ENCODE measurements at regions not wholly inside any gene's neighbourhood (a gene's known extent, or its start where the extent isn't known, plus 50 kb on each side); places are given as distances from the start of the nearest gene placed in this dataset.

DNA sequence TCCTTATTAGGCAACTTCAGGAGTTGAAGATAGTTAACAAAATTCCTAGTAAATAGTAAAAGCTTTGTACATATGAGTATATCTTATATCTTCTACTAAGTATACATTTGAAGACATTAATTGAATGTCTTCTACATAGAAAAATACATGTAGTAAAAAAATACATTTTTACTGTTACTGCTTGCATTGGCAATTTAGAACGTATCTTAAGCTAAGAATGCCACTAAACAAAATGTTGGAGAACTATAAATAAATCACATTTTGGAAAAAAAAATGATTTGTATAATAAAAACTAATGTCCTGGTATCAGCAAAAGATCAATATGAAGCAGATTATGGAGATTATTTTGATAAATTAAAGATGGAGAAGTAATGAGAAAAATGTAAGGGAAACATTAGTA lies 434.2 kb upstream of the SLC8A1 start:
- DNase-seq (ENCODE audit: insufficient read length, low spot score) (no peak), FAIRE-seq (no peak)

- DNase-seq (ENCODE audit: insufficient read length, low spot score) (no peak), FAIRE-seq (no peak)
Observed at GRCh38 chr2:40886655-40887054, 434.8 kb upstream of the SLC8A1 start.

DNA sequence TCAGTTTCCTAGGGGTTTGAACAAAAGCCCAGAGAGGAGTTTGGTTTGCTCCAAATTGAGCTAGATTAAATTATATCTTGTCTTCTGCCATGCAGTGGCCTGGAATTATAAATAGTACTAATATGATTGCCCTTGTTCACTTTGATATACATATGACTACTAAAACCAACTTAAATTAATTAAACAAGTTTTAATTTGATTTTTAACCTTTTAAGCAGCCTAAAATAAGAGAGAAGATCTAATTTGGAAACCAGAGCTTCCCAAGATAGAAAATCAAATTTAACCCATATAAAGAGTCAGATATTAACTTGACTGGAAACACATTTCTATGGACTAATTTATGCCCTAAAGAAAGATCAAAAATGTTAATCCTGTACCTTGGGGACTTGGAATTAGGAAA lies 444.5 kb upstream of the SLC8A1 start:
- no peak for FAIRE-seq

GRCh38 chr2:40914666-40915065 lies 462.8 kb upstream of the SLC8A1 start:
- no peak for FAIRE-seq
- DNase-seq (ENCODE audit: insufficient read length, low spot score), result no peak

More for the DNA sequence above, 444.5 kb upstream of the SLC8A1 start:
- no peak for DNase-seq (ENCODE audit: insufficient read length, low spot score)

GRCh38 chr2:40915651-40916050 lies 463.8 kb upstream of the SLC8A1 start:
- FAIRE-seq, result no peak
- DNase-seq (ENCODE audit: insufficient read length, low spot score), result no peak

DNA sequence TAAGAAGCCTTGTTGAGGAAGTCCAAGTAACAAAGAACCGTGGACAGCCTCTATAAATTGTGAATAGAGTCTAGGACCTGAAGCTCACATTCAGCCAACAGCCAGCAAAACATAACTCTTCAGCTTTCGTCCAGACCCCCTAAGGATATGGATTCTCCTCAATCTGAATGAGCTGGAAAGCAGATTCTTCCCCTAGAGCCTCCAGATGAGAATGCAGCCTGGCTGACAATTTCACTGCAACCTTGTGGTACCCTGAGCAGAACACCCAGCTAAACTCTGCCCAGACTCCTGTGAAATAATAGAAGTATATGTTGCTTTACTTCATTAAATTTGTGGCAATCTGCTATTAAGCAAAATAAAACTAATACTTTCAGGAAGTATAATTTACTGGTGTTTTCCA lies 483.5 kb upstream of the SLC8A1 start:
- no peak for FAIRE-seq

GRCh38 chr2:40937284-40937683 lies 485.4 kb upstream of the SLC8A1 start:
- DNase-seq (ENCODE audit: insufficient read length, low spot score), result no peak
- no peak for FAIRE-seq

More for the DNA sequence above, 483.5 kb upstream of the SLC8A1 start:
- DNase-seq (ENCODE audit: insufficient read length, low spot score), result no peak

DNA sequence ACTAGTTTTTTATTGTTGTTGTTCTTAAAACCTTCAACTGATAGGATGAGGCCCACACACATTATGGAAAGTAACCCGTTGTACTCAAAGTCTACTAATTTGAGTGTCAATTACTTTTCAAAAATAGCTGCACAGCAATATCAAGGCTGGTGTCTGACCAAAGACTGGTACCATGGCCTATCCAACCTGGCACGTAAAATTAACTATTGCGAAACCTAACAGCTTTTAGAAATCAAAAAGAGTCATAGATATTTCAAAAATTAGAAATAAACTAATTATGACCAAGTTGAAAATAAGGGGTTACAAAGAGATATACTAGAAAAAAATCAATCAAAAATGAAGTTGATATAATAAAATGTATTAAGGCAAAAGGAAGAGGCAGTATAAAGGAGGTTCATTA lies 501.5 kb upstream of the SLC8A1 start:
- DNase-seq (ENCODE audit: insufficient read length, low spot score) (no peak), FAIRE-seq (no peak)

GRCh38 chr2:40955042-40955441 lies 503.2 kb upstream of the SLC8A1 start:
- FAIRE-seq (no peak), DNase-seq (ENCODE audit: insufficient read length, low spot score) (no peak)

- DNase-seq (ENCODE audit: insufficient read length, low spot score) (no peak), FAIRE-seq (no peak)
Observed at GRCh38 chr2:40955635-40956034, 503.7 kb upstream of the SLC8A1 start.

GRCh38 chr2:40957508-40957907 lies 505.6 kb upstream of the SLC8A1 start:
- FAIRE-seq (no peak), DNase-seq (ENCODE audit: insufficient read length, low spot score) (no peak)

DNA sequence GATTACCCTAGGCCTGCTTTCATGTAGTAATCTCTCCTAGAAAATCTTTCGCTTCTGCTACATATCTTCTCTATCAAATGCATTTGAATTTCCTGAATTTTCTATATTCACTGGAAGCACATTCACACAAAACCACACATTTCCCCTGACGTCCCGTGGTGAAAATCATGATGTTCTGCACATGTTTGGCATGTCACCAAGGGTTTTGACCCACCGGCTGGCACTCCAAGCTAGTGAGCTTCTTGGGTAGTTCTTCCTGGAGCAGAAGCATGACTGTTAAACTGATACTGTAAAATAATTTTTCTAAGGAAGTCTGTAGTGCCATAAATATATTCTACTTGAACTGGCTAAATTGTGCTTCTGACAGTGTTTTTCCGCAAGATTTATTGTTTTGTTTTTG lies 510.1 kb upstream of the SLC8A1 start:
- FAIRE-seq (no peak), DNase-seq (ENCODE audit: insufficient read length, low spot score) (no peak)

- FAIRE-seq (no peak), DNase-seq (ENCODE audit: insufficient read length, low spot score) (no peak)
Observed at GRCh38 chr2:40964509-40965250, 512.8 kb upstream of the SLC8A1 start.

DNA sequence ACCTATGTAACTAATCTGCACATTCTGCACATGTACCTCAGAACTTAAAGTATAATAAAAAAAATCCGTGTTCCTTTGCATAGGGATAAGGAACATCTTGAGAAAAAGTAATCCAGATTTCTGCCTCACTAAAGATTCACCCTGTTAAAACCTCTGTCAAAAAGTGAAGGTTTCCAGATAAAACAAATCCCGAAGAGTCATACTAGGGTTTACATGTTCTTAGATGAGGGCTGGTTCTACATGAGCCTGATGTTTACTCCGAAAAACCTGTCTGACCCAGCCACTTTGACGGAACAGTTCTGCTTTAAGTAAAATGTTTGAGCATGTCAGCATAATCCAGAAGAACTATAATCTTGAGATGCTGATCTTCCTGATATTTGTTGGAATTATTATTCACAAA lies 515.6 kb upstream of the SLC8A1 start:
- FAIRE-seq, result no peak

DNA sequence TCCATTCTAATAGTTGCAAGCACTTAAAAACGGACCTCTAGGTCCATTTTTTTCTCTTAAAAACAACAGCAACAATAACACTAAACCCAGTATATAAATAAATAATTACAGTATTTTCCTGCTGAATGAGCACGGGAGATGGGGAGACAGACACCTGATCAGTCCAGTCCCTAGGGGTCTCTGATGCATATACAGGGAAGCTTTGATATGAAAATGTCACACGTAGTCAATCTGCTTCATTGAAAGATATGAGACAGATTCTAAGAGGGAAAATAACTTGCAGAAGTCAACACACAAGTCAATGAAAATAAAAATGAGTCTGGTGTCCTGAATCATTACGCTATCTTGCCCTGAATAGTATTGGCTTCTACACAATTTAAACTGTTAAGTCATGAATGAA lies 523.3 kb upstream of the SLC8A1 start:
- DNase-seq (ENCODE audit: insufficient read length, low spot score), result no peak
- FAIRE-seq, result no peak

More for the DNA sequence above, 515.6 kb upstream of the SLC8A1 start:
- DNase-seq (ENCODE audit: insufficient read length, low spot score), result no peak

DNA sequence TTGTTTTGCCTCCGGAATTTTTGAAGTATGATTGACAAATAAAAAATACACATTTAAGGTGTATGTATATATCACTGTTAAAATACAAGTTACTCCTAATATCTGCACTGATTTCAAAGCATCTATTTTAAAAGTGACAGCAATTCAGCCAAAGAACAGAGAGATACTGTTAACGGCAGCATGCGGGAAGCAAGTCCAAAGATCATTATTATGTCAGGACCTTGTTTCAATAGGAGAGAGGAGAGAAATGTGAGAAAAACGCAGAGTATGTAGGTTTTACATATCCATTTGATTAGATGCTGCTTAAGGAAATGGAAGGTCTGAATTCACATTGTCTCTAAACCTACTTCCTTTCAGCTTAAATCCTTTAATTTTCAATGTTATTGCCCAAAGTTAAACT lies 545.5 kb upstream of the SLC8A1 start:
- FAIRE-seq (no peak), DNase-seq (ENCODE audit: insufficient read length, low spot score) (no peak)

DNA sequence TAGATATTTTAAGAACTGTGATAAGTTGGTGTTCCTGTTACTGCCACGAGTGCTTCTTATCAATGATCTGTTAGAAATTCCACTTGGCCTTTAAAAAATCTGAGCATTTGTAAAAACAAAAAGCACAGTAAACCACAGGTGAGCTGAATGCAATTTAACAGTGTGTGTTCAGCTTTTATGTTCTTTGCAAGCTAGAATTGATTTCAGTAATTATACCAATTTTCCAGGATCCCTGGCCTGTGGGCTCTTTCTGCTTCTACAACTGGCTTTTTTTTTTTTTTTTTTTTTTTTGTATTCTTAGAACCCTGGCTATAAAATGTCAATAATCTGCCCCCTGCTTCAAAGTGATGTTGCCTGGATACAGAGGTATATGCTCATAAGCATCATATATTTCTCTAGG lies 548.5 kb upstream of the SLC8A1 start:
- FAIRE-seq (no peak), DNase-seq (ENCODE audit: insufficient read length, low spot score) (no peak)

DNA sequence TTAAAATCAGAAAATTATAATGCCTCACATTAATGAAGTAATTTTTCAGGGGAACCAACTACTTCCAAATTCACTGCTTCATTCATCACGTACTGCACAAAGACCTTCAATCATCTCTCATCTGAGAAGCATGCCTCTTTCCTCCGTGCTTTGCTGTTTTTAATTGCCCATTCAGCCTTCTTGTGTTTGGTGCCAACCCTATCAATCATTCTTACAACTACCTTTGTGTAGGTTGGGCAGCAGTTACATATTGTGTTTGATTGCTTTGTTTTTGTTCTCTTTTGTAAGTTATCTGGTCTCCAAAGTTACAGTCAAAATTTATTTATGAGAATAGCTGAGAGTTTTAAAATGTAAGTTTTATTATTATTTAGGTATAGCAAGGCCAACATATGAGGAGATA lies 549.0 kb upstream of the SLC8A1 start:
- FAIRE-seq, result no peak
- no peak for DNase-seq (ENCODE audit: insufficient read length, low spot score)

DNA sequence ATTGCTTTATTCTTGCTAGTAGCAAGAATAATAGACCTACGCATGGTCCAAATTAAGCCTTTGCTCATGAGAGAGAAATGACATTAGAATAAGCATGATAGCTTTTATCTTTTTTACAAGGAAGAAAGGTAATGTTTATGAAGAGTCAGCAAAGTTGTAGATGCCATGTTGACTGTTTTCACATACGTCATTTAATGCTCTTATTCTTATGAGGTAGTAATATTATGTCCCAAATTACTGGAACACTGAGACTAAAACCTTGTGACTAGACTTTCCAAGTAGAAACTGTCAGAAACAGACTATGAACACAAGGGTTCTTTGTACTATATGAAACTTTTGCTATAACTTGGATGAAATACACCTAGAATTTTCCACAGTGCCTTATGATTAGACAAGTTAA lies 552.8 kb upstream of the SLC8A1 start:
- no peak for FAIRE-seq
- DNase-seq (ENCODE audit: insufficient read length, low spot score), result no peak

GRCh38 chr2:41020358-41020757 lies 568.5 kb upstream of the SLC8A1 start:
- DNase-seq (ENCODE audit: insufficient read length, low spot score) (no peak), FAIRE-seq (no peak)

GRCh38 chr2:41024816-41025215 lies 572.9 kb upstream of the SLC8A1 start:
- no peak for DNase-seq (ENCODE audit: insufficient read length, low spot score)
- no peak for FAIRE-seq

DNA sequence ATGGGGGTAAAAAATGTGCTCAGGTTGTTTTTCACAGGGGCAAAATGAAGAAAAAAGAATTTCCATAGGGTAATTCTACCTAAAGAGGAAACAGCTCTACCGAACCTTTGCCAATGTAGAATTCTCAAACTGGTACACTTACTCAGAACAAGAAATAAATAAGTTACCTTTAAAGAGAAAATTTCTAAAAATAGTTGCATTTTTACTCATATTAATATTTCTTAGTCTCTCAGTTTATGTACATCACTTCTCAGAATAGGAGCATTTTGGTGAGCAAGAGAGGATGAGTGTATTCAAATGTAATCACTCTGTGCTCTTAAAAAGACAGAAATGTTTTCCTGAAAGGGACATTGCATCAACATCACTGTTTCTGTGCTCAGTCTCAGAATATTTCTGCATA lies 574.7 kb upstream of the SLC8A1 start:
- no peak for DNase-seq (ENCODE audit: insufficient read length, low spot score)
- FAIRE-seq, result no peak

DNA sequence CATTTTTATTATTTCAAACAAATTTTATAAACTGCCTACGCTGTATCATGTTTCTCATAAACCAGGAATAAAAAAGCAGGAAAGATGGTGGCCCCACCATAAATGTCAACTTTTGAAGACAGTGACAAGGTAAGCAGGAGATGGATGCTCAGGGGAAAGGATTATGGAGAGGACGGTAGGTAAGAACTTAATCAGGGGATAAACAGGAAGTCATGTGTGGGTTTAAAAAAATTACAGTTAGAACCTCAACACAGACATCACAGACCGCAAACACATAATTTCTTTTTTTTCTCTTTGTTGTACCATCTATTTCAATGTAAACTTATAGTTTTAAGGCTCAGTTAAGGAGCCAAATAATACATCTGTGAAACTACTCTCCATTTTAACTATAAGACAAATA lies 575.2 kb upstream of the SLC8A1 start:
- no peak for FAIRE-seq
- no peak for DNase-seq (ENCODE audit: insufficient read length, low spot score)

Measured in GM19239 (cell line).